Tibial nerve (tissue), 4 donors: ENCODE measurements at regions not wholly inside any gene's neighbourhood (a gene's known extent, or its start where the extent isn't known, plus 50 kb on each side); places are given as distances from the start of the nearest gene placed in this dataset.

Source experiments
- EP300 ChIP-seq, 2 donors: sonication (generic); formaldehyde crosslinking; IDR thresholded peaks; one replicate each; pipeline ENCODE4 v1.6.1; 2017; ENCODE audit warnings: antibody characterized with exemption in 2 of 2, mild to moderate bottlenecking in 1 of 2
- POLR2A ChIP-seq, 2 donors: fragments of 450-650 bp; IDR thresholded peaks; one replicate each; pipeline ENCODE4 v1.6.1; 2017; ENCODE audit warnings: antibody characterized with exemption in 2 of 2, mild to moderate bottlenecking in 2 of 2, moderate library complexity in 2 of 2
- TF ChIP-seq, protein P1 (sequence below), 5 experiments: fragments of 200-600 bp in 3 of 5; fragments of 450-650 bp in 2 of 5; sonication (generic) in 3 of 5; IDR thresholded peaks; one replicate each; pipeline ENCODE4 v1.5.1; 2016 to 2019; ENCODE audit warnings: antibody characterized with exemption in 5 of 5, mild to moderate bottlenecking in 3 of 5, moderate library complexity in 2 of 5

DNA sequence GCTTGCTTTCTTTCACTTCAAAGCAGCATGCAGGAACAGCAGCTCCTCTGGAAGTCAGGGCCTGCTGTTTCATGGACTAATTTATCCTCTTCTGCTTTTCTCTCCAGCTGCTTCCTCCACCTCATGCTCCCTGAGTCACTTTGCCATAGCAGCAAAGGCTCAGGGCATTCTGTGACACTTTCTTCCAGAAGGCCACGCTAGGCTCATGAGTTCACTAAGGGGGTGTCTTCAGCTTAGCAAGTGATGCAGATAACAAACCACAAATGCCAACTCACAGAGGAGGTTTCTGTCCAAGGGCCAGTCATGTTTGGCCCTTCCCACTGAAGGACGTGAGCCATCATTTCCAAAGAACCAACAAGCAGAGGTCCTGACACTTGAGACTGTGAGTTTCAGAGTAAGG is 200.2 kb downstream of the ADGRA3 start:
- no peak for TF ChIP-seq POLR2A (IDR thresholded peaks at IDR 0.05)
- TF ChIP-seq, protein P1, sequence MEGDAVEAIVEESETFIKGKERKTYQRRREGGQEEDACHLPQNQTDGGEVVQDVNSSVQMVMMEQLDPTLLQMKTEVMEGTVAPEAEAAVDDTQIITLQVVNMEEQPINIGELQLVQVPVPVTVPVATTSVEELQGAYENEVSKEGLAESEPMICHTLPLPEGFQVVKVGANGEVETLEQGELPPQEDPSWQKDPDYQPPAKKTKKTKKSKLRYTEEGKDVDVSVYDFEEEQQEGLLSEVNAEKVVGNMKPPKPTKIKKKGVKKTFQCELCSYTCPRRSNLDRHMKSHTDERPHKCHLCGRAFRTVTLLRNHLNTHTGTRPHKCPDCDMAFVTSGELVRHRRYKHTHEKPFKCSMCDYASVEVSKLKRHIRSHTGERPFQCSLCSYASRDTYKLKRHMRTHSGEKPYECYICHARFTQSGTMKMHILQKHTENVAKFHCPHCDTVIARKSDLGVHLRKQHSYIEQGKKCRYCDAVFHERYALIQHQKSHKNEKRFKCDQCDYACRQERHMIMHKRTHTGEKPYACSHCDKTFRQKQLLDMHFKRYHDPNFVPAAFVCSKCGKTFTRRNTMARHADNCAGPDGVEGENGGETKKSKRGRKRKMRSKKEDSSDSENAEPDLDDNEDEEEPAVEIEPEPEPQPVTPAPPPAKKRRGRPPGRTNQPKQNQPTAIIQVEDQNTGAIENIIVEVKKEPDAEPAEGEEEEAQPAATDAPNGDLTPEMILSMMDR (IDR thresholded peaks at IDR 0.05), result no peak
- TF ChIP-seq EP300 (IDR thresholded peaks at IDR 0.05), result no peak
